ENCODE measurements at regions not wholly inside any gene's neighbourhood (a gene's known extent, or its start where the extent isn't known, plus 50 kb on each side); places are given as distances from the start of the nearest gene placed in this dataset.
"Not testable (repeated sequence)": the region's sequence is repeated elsewhere in the genome, so short reads cannot be mapped to it uniquely, and the experiment has no call there.

GRCh38 chr6:76764057-76764456 is 691.6 kb upstream of the IMPG1 start:
- no peak for DNase-seq

- no peak for DNase-seq
Observed at GRCh38 chr6:76752841-76753240, 680.4 kb upstream of the IMPG1 start.

GRCh38 chr6:76745388-76745787 is 672.9 kb upstream of the IMPG1 start:
- DNase-seq: not testable (repeated sequence)

- DNase-seq: not testable (repeated sequence)
Observed at GRCh38 chr6:76744151-76744720, 671.8 kb upstream of the IMPG1 start.

GRCh38 chr6:76742919-76743318 is 670.5 kb upstream of the IMPG1 start:
- DNase-seq: no peak

- no peak for DNase-seq
Observed at GRCh38 chr6:76719449-76719848, 647.0 kb upstream of the IMPG1 start.

- DNase-seq: no peak
Observed at GRCh38 chr6:76708641-76709331, 636.3 kb upstream of the IMPG1 start.

- DNase-seq: no peak
Observed at GRCh38 chr6:76707630-76708029, 635.2 kb upstream of the IMPG1 start.

GRCh38 chr6:76706631-76707030 is 634.2 kb upstream of the IMPG1 start:
- DNase-seq: no peak

- DNase-seq: no peak
Observed at GRCh38 chr6:76706086-76706485, 633.6 kb upstream of the IMPG1 start.

- no peak for DNase-seq
Observed at GRCh38 chr6:76703786-76704185, 631.3 kb upstream of the IMPG1 start.

GRCh38 chr6:76703285-76703684 is 630.8 kb upstream of the IMPG1 start:
- no peak for DNase-seq

- no peak for DNase-seq
Observed at GRCh38 chr6:76702187-76702586, 629.7 kb upstream of the IMPG1 start.

- no peak for DNase-seq
Observed at GRCh38 chr6:76701610-76702009, 629.1 kb upstream of the IMPG1 start.

- no peak for DNase-seq
Observed at GRCh38 chr6:76697585-76697984, 625.1 kb upstream of the IMPG1 start.

GRCh38 chr6:76694795-76695194 is 622.3 kb upstream of the IMPG1 start:
- DNase-seq: no peak

GRCh38 chr6:76684875-76685274 is 612.4 kb upstream of the IMPG1 start:
- DNase-seq: no peak

- no peak for DNase-seq
Observed at GRCh38 chr6:76683985-76684384, 611.5 kb upstream of the IMPG1 start.

- no peak for DNase-seq
Observed at GRCh38 chr6:76682842-76683241, 610.4 kb upstream of the IMPG1 start.

GRCh38 chr6:76681781-76682180 is 609.3 kb upstream of the IMPG1 start:
- no peak for DNase-seq

- DNase-seq: no peak
Observed at GRCh38 chr6:76677017-76677416, 604.6 kb upstream of the IMPG1 start.

GRCh38 chr6:76671751-76672150 is 599.3 kb upstream of the IMPG1 start:
- no peak for DNase-seq

- no peak for DNase-seq
Observed at GRCh38 chr6:76644231-76644630, 571.8 kb upstream of the IMPG1 start.

- no peak for DNase-seq
Observed at GRCh38 chr6:76639941-76640340, 567.5 kb upstream of the IMPG1 start.

GRCh38 chr6:76634695-76635094 is 562.2 kb upstream of the IMPG1 start:
- no peak for DNase-seq

Measured in NCI-H1417 treated with DMSO at 0.1 percent for 48 hours (cell line).